H1 (cell line): ENCODE measurements at regions not wholly inside any gene's neighbourhood (a gene's known extent, or its start where the extent isn't known, plus 50 kb on each side); places are given as distances from the start of the nearest gene placed in this dataset.
A peak's percentile ranks its signal among the peaks of the same experiment; 100 is the strongest.

Source experiments
- ASH2L ChIP-seq: fragments of 200-600, 300-600 bp; sonication (generic); IDR thresholded peaks from one replicate; pipeline ENCODE4 v1.7.1; 2017; ENCODE audit warnings: low read length
- CEBPB ChIP-seq: IDR thresholded peaks from 2 replicates; pipeline ENCODE4 v1.6.1; 2012; ENCODE audit warnings: low read depth, low read length
- CHD2 ChIP-seq: IDR thresholded peaks from 2 replicates; pipeline ENCODE4 v1.6.1; 2012; ENCODE audit warnings: low read length, improper control_type of control experiment
- CREB1 ChIP-seq: IDR thresholded peaks from 2 replicates; pipeline ENCODE4 v1.6.1; 2012; ENCODE audit warnings: inconsistent platforms
- CTBP2 ChIP-seq: IDR thresholded peaks from 2 replicates; pipeline ENCODE4 v1.7.0; 2011; ENCODE audit warnings: borderline replicate concordance, mild to moderate bottlenecking, moderate library complexity, mixed read lengths, low read length; ENCODE audit not compliant: insufficient read depth, insufficient read length
- EP300 ChIP-seq, 2 experiments: IDR thresholded peaks; 1 replicate in 1 of 2; 2 replicates in 1 of 2; pipeline ENCODE4 v1.6.1; 2011 to 2012; ENCODE audit warnings: low read depth in 2 of 2, low read length in 2 of 2, mild to moderate bottlenecking in 2 of 2, borderline replicate concordance in 1 of 2, inconsistent platforms in 1 of 2, moderate library complexity in 1 of 2
- GABPA ChIP-seq: IDR thresholded peaks from 2 replicates; pipeline ENCODE4 v1.6.1; 2011; ENCODE audit warnings: mild to moderate bottlenecking, low read length, moderate library complexity, borderline replicate concordance; ENCODE audit not compliant: insufficient read depth
- HDAC6 ChIP-seq: IDR thresholded peaks from one replicate; pipeline ENCODE4 v1.7.1; 2012; ENCODE audit warnings: low read depth, mild to moderate bottlenecking, inconsistent platforms, low read length, moderate library complexity
- JUN ChIP-seq: IDR thresholded peaks from 2 replicates; pipeline ENCODE4 v1.6.1; 2011; ENCODE audit warnings: low read depth, mild to moderate bottlenecking, improper control_type of control experiment, low read length
- JUND ChIP-seq: IDR thresholded peaks from 2 replicates; pipeline ENCODE4 v1.6.1; 2011; ENCODE audit warnings: mild to moderate bottlenecking, improper control_type of control experiment, low read length
- KDM4A ChIP-seq: IDR thresholded peaks from one replicate; pipeline ENCODE4 v1.7.1; 2012; ENCODE audit warnings: low read depth, mild to moderate bottlenecking, moderate library complexity, low read length, inconsistent platforms; ENCODE audit not compliant: severe bottlenecking
- MAFK ChIP-seq: IDR thresholded peaks from 2 replicates; pipeline ENCODE4 v1.6.1; 2012; ENCODE audit warnings: low read depth, mild to moderate bottlenecking, improper control_type of control experiment, low read length
- PHF8 ChIP-seq: fragments of 200-600 bp; sonication (generic); conservative IDR thresholded peaks from 2 replicates; pipeline ENCODE4 v1.7.1; 2012; ENCODE audit warnings: low read depth, mild to moderate bottlenecking, inconsistent platforms, low read length, moderate library complexity
- RAD21 ChIP-seq, 2 experiments: IDR thresholded peaks in 1 of 2; conservative IDR thresholded peaks in 1 of 2; 2 replicates each; pipeline ENCODE4 v1.6.1; 2011; ENCODE audit warnings: low read depth in 2 of 2, low read length in 2 of 2, improper control_type of control experiment in 1 of 2, inconsistent platforms in 1 of 2, mild to moderate bottlenecking in 1 of 2, moderate library complexity in 1 of 2
- RFX5 ChIP-seq: IDR thresholded peaks from 2 replicates; pipeline ENCODE4 v1.6.1; 2011; ENCODE audit warnings: low read depth, low read length, improper control_type of control experiment, borderline replicate concordance
- SIN3A ChIP-seq, 2 experiments: IDR thresholded peaks in 1 of 2; conservative IDR thresholded peaks in 1 of 2; 2 replicates each; pipeline ENCODE4 v1.6.1; 2011 to 2012; ENCODE audit warnings: low read length in 2 of 2, improper control_type of control experiment in 1 of 2, low read depth in 1 of 2, mild to moderate bottlenecking in 1 of 2
- SIRT6 ChIP-seq: IDR thresholded peaks from one replicate; pipeline ENCODE4 v1.7.1; 2012; ENCODE audit warnings: low read length, inconsistent platforms
- SIX5 ChIP-seq: IDR thresholded peaks from 2 replicates; pipeline ENCODE4 v1.6.1; 2011; ENCODE audit warnings: mild to moderate bottlenecking, low read depth, low read length
- SP2 ChIP-seq: IDR thresholded peaks from 2 replicates; pipeline ENCODE4 v1.6.1; 2012; ENCODE audit warnings: mild to moderate bottlenecking, low read length, inconsistent platforms
- SP4 ChIP-seq: IDR thresholded peaks from 2 replicates; pipeline ENCODE4 v1.6.1; 2012; ENCODE audit warnings: low read length, inconsistent platforms
- TEAD4 ChIP-seq: IDR thresholded peaks from 2 replicates; pipeline ENCODE4 v1.6.1; 2012; ENCODE audit warnings: low read depth, low read length, inconsistent platforms, mixed read lengths
- TF ChIP-seq, protein P1 (sequence below): IDR thresholded peaks from 2 replicates; pipeline ENCODE4 v1.6.1; 2011; ENCODE audit warnings: low read length, improper control_type of control experiment
- TF ChIP-seq, protein P2 (sequence below): IDR thresholded peaks from 2 replicates; pipeline ENCODE4 v1.6.1; 2012; ENCODE audit warnings: inconsistent platforms

DNA sequence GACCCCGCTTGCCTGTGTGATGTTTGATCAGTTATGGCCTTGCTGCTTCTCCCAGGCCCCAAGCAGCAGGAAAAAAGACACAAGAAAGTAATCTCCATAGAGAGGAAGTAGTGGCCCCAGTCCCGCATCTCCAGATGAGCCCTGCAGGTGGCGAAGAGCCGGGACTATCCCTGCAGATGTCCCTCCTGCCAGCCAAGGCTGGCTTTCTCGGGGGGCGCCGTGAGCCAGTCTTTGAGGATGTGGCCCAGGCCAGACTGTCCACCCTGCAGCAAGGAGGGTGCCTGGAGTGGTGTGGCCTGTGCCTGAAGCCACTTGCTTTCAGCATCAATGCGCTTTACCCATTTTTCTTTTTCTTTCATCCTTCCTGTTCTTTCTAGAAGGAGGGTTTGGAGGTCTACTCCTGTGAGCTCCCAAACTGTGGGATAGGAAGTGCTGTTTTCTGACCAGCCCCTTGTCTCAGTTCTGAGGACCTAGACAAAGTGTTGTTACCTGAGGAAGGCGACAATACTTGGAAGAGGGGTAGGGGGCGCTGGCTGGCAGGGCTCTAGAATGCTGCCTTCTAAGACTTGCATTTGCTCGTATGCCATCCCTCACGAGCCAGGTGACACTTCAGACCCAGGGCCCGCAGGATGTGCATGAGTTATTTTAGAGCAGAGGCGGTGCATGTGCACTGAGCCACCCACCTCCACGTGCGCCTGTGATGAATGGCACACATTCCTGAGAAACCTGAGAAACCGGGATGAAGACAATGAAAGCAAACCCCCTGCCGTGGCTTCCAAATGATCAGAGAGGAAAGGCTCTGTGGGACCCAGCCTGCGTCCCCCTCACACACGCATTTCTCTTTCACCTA is 255.8 kb downstream of the FBXO15 start (continued):
- TF ChIP-seq KDM4A (no peak), MAFK (no peak), CEBPB (no peak), RAD21 (IDR thresholded peaks at IDR 0.05 in 1 of 2, conservative IDR thresholded peaks at IDR 0.05 in 1 of 2; ENCODE audit: low read depth in 2 of 2, low read length in 2 of 2) (peak; percentile 32 to 49; a peak in 2 of 4 replicates), HDAC6 (no peak), CHD2 (no peak), SIX5 (no peak), PHF8 (no peak), GABPA (no peak), JUN (no peak), JUND (no peak), EP300 (IDR thresholded peaks at IDR 0.05; ENCODE audit: borderline replicate concordance in 1 of 2, low read depth in 2 of 2, low read length in 2 of 2) (peak in 1 of 2 experiments; percentile 38; a peak in 1 of 3 replicates), ASH2L (no peak), SP2 (no peak), RFX5 (no peak), SP4 (no peak), CTBP2 (no peak), CREB1 (no peak), SIRT6 (no peak), SIN3A (conservative IDR thresholded peaks at IDR 0.05 in 1 of 2, IDR thresholded peaks at IDR 0.05 in 1 of 2; ENCODE audit: low read depth in 1 of 2, low read length in 2 of 2) (0 out of 4 replicates have a peak, but pooled peaks of 1 of the 2 experiments have one; percentile 33), TEAD4 (peak; percentile 79; the same call in 1 of the 2 replicates)
- TF ChIP-seq, protein P1, sequence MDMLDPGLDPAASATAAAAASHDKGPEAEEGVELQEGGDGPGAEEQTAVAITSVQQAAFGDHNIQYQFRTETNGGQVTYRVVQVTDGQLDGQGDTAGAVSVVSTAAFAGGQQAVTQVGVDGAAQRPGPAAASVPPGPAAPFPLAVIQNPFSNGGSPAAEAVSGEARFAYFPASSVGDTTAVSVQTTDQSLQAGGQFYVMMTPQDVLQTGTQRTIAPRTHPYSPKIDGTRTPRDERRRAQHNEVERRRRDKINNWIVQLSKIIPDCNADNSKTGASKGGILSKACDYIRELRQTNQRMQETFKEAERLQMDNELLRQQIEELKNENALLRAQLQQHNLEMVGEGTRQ: peak; percentile 24; the same call in 1 of the 2 replicates
- TF ChIP-seq, protein P2, sequence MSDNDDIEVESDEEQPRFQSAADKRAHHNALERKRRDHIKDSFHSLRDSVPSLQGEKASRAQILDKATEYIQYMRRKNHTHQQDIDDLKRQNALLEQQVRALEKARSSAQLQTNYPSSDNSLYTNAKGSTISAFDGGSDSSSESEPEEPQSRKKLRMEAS: peak; percentile 96
